Activated naive CD8-positive, alpha-beta T cell treated with anti-CD3 and anti-CD28 coated beads, Interleukin-2, amount 10 ng/mL, durations not matched to agents 7 days and 5 days (primary cell): ENCODE measurements at regions not wholly inside any gene's neighbourhood (a gene's known extent, or its start where the extent isn't known, plus 50 kb on each side); places are given as distances from the start of the nearest gene placed in this dataset.
"Not testable (repeated sequence)": the region's sequence is repeated elsewhere in the genome, so short reads cannot be mapped to it uniquely, and the experiment has no call there.

ENCODE experiments used
- ATAC-seq: fragments of 150-1000 bp; cut with Tn5 transposase; one replicate; pipeline ENCODE4 v1.10.0; 2021; ENCODE audit warnings: low read depth, moderate library complexity
- POLR2A ChIA-PET: fragments of 350-600 bp; sonication (Branson Sonifier 250); formaldehyde crosslinking; loops from one replicate; lab custom pipeline; 2021; ENCODE audit warnings: antibody characterized with exemption; lab: Charles Lee
- DNase-seq: peaks from one replicate; pipeline ENCODE4 v3.0.0; 2021
- H3K27ac Mint-ChIP-seq: one replicate; pipeline ENCODE4 v1.8.0; 2022; ENCODE audit warnings: mild to moderate bottlenecking, mixed read lengths
- H3K27me3 Mint-ChIP-seq: one replicate; pipeline ENCODE4 v1.8.0; 2022; ENCODE audit warnings: mild to moderate bottlenecking, moderate library complexity, mixed read lengths
- H3K36me3 Mint-ChIP-seq: one replicate; pipeline ENCODE4 v1.8.0; 2021; ENCODE audit warnings: mild to moderate bottlenecking, mixed read lengths
- H3K4me1 Mint-ChIP-seq: one replicate; pipeline ENCODE4 v1.8.0; 2021; ENCODE audit warnings: mixed read lengths
- H3K4me3 Mint-ChIP-seq: one replicate; pipeline ENCODE4 v1.8.0; 2022; ENCODE audit warnings: mild to moderate bottlenecking, moderate library complexity, mixed read lengths
- H3K9me3 Mint-ChIP-seq: one replicate; pipeline ENCODE4 v1.8.0; 2021; ENCODE audit warnings: mixed read lengths

DNA sequence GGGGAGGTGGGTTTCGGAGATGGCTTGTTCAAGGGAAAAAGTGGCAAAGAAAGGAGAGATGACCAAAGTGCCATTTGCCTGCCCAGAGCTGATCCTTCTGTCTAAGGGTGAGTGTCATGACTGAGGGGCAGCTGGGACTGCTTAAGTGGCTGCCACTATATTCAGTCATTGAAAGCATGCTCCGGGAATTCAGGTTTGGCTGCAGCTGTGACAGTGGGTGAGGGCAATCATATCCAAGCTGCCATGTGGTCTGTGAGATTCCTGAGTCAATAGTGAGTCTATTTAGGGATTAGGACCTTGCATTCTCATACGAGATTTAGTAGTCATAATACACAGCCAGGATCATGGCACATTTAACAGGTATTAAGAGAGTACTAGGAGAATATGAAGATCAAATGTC, 138.8 kb upstream of the BANK1 start:
- Mint-ChIP-seq H3K36me3 (no peaks in the 10 kb centered on the region), H3K27ac (no peak overlapping the region)

DNA sequence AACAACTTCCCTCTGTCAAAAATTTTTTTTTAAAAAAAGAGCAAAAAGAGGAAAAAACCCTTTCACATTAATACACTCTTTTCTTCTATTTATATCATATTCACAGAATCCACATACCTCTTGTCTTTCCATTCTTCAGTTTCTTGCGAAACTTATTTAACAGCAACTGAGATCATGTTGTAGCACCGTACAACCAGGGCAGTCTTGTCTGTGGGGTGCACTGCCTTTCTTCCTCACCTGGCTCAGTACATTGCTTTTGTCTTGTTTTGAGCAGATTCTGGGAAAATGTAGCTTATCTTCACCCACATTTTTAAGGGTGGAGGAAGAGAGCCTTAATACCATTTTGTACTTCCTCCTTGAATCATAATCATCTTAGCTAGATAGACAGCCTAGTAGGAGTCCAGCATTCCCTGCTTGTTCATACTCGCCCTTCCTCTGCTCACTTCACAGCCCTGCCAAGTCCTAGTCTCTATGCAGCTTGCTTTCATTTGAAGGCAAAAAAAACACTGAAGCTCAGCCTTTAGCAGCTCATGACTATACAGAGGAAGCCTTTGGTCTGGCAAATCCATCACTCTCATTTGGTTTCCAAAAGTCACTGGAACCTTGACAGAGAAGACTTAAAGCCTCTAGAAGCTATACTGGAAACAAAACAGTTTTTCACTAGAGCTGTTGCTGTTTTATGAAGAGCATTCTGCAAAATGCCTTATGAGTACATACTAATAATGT, 140.6 kb upstream of the BANK1 start:
- no peak for DNase-seq
- Mint-ChIP-seq H3K36me3 (no peaks in the 10 kb centered on the region), H3K27ac (no peak overlapping the region), H3K4me3 (no peak overlapping the region), H3K9me3 (no peaks in the 10 kb centered on the region), H3K4me1 (no peaks in the 10 kb centered on the region), H3K27me3 (peaks cover 4% of the 10 kb centered on the region)
- POLR2A ChIA-PET: no interaction called here
- no peak for ATAC-seq

More for the DNA sequence above, 138.8 kb upstream of the BANK1 start:
- H3K9me3 Mint-ChIP-seq: no peaks in the 10 kb centered on the region
- no peak for DNase-seq
- no peak for ATAC-seq
- POLR2A ChIA-PET: interaction anchor here (0.7 kb wide), 1 partner anchor 271 kb away, joined by 3 read pairs; no protein-coding TSS in a partner anchor
- no peaks in the 10 kb centered on the region for H3K4me1 Mint-ChIP-seq
- H3K4me3 Mint-ChIP-seq: no peak overlapping the region
- peaks cover 2% of the 10 kb centered on the region for H3K27me3 Mint-ChIP-seq

DNA sequence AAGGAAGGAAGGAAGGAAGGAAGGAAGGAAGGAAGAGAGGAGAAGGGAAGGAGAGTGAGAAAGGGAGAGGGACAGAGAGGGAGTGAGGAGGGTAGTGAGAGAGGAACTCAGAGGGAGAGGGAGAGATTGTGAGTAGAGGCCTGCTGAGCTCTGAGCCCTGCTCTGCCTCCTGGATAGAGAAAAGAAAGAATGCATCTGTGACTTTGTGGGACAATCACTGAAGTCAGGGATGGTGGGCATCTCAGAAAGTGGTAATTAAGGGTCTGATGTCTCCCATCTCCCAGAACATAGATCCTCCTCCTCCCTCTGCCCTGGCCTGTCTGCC, 142.9 kb upstream of the BANK1 start:
- H3K27me3 Mint-ChIP-seq: peaks cover 7% of the 10 kb centered on the region
- H3K27ac Mint-ChIP-seq: no peak overlapping the region
- ATAC-seq (no peak), DNase-seq (no peak)
- H3K4me1 Mint-ChIP-seq: no peaks in the 10 kb centered on the region
- no peaks in the 10 kb centered on the region for H3K9me3 Mint-ChIP-seq
- no peak overlapping the region for H3K4me3 Mint-ChIP-seq
- POLR2A ChIA-PET: no interaction called here
- no peaks in the 10 kb centered on the region for H3K36me3 Mint-ChIP-seq

GRCh38 chr4:101644516-101644915, 146.0 kb upstream of the BANK1 start:
- Mint-ChIP-seq H3K4me1 (no peaks in the 10 kb centered on the region), H3K27me3 (peaks cover 10% of the 10 kb centered on the region), H3K9me3 (no peaks in the 10 kb centered on the region), H3K27ac (no peak overlapping the region), H3K4me3 (no peak overlapping the region), H3K36me3 (no peaks in the 10 kb centered on the region)
- POLR2A ChIA-PET: no interaction called here
- no peak for DNase-seq
- no peak for ATAC-seq

- ATAC-seq (no peak), DNase-seq (no peak)
- POLR2A ChIA-PET: no interaction called here
- Mint-ChIP-seq H3K4me1 (no peaks in the 10 kb centered on the region), H3K27me3 (peaks cover 8% of the 10 kb centered on the region), H3K4me3 (no peak overlapping the region), H3K36me3 (no peaks in the 10 kb centered on the region), H3K9me3 (no peaks in the 10 kb centered on the region), H3K27ac (no peak overlapping the region)
These were observed 147.2 kb upstream of the BANK1 start for GRCh38 chr4:101643186-101643837.

DNA sequence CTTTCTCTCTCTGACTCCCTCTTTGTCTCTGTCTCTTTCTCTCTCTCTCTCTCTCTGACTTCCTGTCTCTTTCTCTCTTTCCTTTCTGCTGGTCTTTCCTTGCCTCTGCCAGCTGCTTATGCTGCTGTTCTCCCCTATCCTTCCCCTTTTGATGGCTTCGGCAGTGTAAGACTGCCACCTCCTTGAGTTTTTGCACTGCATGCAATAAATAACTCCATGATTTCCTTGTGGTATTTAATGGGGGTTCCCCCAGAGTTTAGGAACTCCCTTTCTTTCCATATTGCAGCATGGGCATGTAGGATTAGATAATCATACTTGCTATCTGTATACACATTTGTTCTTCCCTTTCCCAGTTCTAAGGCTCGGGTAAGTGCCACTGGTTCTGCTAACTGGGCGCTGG, 157.8 kb upstream of the BANK1 start:
- ATAC-seq, POLR2A ChIA-PET: not testable (repeated sequence)

DNA sequence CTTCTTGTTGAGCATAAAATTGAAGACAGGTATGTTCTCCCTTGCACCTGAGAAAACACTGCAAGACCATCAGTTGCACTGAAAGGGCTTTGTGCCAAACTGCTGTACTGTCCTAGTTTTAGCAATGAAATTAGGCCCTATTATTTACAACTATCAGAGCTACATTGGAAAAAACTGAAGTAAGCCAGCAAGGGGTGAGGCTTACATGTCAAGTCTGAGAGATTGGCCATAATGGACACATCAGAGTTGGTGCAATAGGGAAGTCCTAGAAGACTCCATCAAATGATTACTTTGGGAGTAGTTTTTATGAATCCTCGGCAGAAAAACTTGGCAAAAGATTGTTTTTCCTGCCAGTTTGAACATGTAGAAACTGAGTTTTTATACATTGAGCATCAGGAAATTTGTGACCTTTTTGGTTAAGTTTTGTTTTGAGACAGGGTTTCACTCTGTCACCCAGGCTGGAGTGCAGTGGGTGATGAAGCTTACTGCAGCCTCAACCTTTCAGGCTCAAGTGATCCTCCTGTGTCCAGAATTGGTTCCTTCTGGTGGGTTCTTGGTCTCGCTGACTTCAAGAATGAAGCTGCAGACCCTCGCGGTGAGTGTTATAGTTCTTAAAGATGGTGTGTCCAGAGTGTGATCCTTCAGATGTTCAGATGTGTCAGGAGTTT, 160.1 kb upstream of the BANK1 start:
- H3K27me3 Mint-ChIP-seq: peaks cover 9% of the 10 kb centered on the region
- H3K27ac Mint-ChIP-seq: no peak overlapping the region
- POLR2A ChIA-PET: no interaction called here
- DNase-seq: no peak
- H3K9me3 Mint-ChIP-seq: peaks cover 1% of the 10 kb centered on the region
- H3K36me3 Mint-ChIP-seq: no peaks in the 10 kb centered on the region
- no peaks in the 10 kb centered on the region for H3K4me1 Mint-ChIP-seq
- ATAC-seq: no peak
- no peak overlapping the region for H3K4me3 Mint-ChIP-seq

More for the DNA sequence above, 157.8 kb upstream of the BANK1 start:
- H3K9me3 Mint-ChIP-seq, H3K27me3 Mint-ChIP-seq, H3K4me1 Mint-ChIP-seq, DNase-seq, H3K36me3 Mint-ChIP-seq, H3K4me3 Mint-ChIP-seq, H3K27ac Mint-ChIP-seq: not testable (repeated sequence)

GRCh38 chr4:101621120-101621519, 169.4 kb upstream of the BANK1 start:
- no peaks in the 10 kb centered on the region for H3K27me3 Mint-ChIP-seq

DNA sequence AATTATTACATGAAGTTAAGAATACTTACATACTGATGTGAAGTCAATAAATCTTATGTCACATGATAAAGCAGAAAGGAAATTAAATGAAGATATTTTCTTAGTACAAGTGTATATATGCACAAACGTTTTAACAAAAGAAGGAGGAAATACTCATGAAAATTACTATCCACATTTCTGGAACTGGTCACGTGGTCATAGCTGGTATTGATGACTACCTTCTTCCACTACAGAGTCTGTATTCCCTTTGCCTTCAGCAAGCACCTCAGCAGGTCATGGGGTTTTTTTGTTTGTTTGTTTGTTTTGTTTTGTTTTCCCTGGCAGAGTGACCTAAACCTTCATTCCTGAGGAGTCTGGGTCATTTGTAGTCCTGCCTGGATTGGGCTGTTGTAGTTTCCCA, 174.9 kb upstream of the BANK1 start:
- H3K27ac Mint-ChIP-seq: no peak overlapping the region
- peaks cover 3% of the 10 kb centered on the region for H3K9me3 Mint-ChIP-seq
- ATAC-seq (no peak), DNase-seq (no peak)
- no peaks in the 10 kb centered on the region for H3K4me1 Mint-ChIP-seq
- H3K36me3 Mint-ChIP-seq: no peaks in the 10 kb centered on the region
- H3K4me3 Mint-ChIP-seq: no peak overlapping the region
- H3K27me3 Mint-ChIP-seq: no peaks in the 10 kb centered on the region
- POLR2A ChIA-PET: no interaction called here

More at GRCh38 chr4:101621120-101621519, 169.4 kb upstream of the BANK1 start:
- H3K9me3 Mint-ChIP-seq: peaks cover 2% of the 10 kb centered on the region
- H3K4me3 Mint-ChIP-seq: no peak overlapping the region
- no peaks in the 10 kb centered on the region for H3K36me3 Mint-ChIP-seq
- no peak for ATAC-seq
- DNase-seq: no peak
- POLR2A ChIA-PET: no interaction called here
- no peaks in the 10 kb centered on the region for H3K4me1 Mint-ChIP-seq
- no peak overlapping the region for H3K27ac Mint-ChIP-seq

DNA sequence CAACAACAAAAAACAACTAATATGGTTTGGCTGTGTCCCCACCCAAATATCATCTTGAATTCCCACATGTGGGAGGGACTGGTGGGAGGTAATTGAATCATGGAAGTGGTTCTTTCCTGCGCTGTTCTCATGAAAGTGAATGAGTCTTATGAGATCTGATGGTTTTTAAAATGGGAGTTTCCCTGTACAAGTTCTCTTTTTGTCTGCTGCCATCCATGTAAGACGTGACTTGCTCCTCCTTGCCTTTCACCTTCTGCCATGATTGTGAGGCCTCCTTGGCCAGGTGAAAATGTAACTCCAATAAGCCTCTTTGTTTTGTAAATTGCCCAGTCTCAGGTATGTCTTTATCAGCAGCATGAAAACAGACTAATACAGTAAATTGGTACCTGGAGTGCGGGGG, 183.5 kb upstream of the BANK1 start:
- H3K9me3 Mint-ChIP-seq, H3K36me3 Mint-ChIP-seq, DNase-seq, H3K27me3 Mint-ChIP-seq, H3K4me1 Mint-ChIP-seq, H3K4me3 Mint-ChIP-seq, POLR2A ChIA-PET, ATAC-seq, H3K27ac Mint-ChIP-seq: not testable (repeated sequence)

DNA sequence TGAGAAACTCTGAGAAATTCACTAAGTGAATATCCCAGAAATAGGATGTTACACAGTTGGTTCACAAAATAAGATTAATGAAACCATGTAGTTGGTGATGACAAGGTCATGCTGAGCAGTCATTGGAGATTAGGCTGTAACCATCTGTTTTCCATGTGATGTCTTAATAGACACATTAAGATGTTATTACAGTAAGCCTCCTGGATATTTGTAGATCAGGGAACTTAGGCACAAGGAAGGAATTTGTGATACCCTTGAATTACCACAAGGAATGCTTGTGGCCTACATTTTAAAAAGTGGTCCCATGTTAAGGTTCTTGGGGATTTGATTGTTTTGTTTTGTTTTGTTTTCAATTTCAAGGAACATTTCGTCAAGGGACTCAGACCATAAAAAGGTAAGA, 185.6 kb upstream of the BANK1 start:
- H3K36me3 Mint-ChIP-seq: no peaks in the 10 kb centered on the region
- POLR2A ChIA-PET: no interaction called here
- no peak overlapping the region for H3K27ac Mint-ChIP-seq
- no peak overlapping the region for H3K4me3 Mint-ChIP-seq
- no peak for DNase-seq
- ATAC-seq: no peak
- H3K27me3 Mint-ChIP-seq: no peaks in the 10 kb centered on the region
- H3K9me3 Mint-ChIP-seq: peaks cover 3% of the 10 kb centered on the region
- no peaks in the 10 kb centered on the region for H3K4me1 Mint-ChIP-seq

- Mint-ChIP-seq H3K27ac (no peak overlapping the region), H3K36me3 (no peaks in the 10 kb centered on the region), H3K27me3 (no peaks in the 10 kb centered on the region), H3K4me3 (no peak overlapping the region), H3K4me1 (no peaks in the 10 kb centered on the region), H3K9me3 (no peaks in the 10 kb centered on the region)
- no peak for DNase-seq
- POLR2A ChIA-PET: no interaction called here
- no peak for ATAC-seq
These were observed 190.2 kb upstream of the BANK1 start for GRCh38 chr4:101600287-101600686.

DNA sequence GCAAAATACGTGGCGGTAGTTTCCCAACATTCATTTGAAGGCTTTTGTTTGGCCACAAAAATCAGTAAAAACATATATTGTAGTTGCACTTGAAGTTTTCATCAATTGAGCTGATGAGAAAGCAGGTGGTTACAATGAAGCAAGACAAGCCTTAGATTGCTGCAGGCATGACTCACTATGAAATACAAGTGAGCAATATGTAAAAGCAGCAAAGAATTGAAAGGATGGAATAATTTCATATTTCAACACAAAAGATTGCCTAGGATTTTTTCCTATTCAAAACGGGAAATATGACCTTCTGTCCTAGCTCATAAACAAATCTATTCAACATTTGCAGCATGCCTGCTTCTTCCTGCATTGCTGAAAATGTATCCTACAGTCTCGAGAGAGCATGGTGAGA, 190.9 kb upstream of the BANK1 start:
- ATAC-seq (no peak), DNase-seq (no peak)
- Mint-ChIP-seq H3K27me3 (no peaks in the 10 kb centered on the region), H3K27ac (no peak overlapping the region), H3K4me1 (no peaks in the 10 kb centered on the region), H3K9me3 (no peaks in the 10 kb centered on the region), H3K4me3 (no peak overlapping the region), H3K36me3 (no peaks in the 10 kb centered on the region)
- POLR2A ChIA-PET: no interaction called here
